ENCODE measurements at regions not wholly inside any gene's neighbourhood (a gene's known extent, or its start where the extent isn't known, plus 50 kb on each side); places are given as distances from the start of the nearest gene placed in this dataset.

GRCh38 chr20:40958598-40958997 lies 70.0 kb upstream of the TOP1 start:
- no peak for DNase-seq (ENCODE audit: low read depth)
- no peak for TF ChIP-seq CTCF (conservative IDR thresholded peaks at IDR 0.05; ENCODE audit: low read depth, low read length)
- no peak overlapping the region for H3K4me3 ChIP-seq (ENCODE audit: low read depth, low read length)

DNA sequence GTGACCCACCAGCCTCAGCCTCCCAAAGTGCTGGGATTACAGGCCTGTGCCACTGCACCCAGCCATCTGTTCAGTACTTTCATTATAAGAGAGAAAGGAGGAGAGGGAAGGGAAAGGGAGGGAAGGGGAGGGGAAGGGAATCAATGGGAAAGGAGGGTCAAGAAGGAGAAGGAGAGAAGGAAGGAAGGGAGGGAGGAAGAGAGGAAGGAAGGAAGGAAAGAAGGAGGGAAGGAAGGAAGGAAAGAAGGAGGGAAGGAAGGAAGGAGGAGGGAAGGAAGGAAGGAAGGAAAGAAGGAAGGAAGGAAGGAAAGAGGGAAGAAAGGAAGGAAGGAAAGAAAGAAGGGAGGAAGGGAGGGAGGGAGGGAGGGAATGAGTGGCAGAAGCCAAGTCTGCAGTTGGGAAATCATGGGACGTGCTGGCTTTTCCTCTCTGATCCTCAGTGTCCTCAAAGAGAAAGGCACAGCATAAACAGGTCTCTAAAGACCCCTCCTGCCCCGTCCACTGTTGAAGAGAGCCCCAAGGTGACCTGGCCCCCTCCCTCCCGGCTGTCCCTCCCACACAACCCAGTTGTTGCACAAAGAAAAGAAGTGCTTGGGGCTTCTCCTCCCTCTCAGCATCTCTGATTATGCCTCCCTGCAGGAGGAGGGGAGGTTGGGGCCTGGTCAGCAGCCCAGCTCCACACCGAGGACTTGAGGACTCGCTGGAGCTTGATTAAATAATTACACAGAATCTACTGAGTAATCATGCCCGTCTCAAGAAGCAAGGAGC lies 69.1 kb upstream of the TOP1 start:
- DNase-seq (ENCODE audit: low read depth) = no peak
- no peak for TF ChIP-seq CTCF (conservative IDR thresholded peaks at IDR 0.05; ENCODE audit: low read depth, low read length)
- H3K4me3 ChIP-seq (ENCODE audit: low read depth, low read length) = no peak overlapping the region

GRCh38 chr20:40960101-40960500 lies 68.5 kb upstream of the TOP1 start:
- H3K4me3 ChIP-seq (ENCODE audit: low read depth, low read length) = no peak overlapping the region
- no peak for DNase-seq (ENCODE audit: low read depth)
- TF ChIP-seq CTCF (conservative IDR thresholded peaks at IDR 0.05; ENCODE audit: low read depth, low read length) = no peak

DNA sequence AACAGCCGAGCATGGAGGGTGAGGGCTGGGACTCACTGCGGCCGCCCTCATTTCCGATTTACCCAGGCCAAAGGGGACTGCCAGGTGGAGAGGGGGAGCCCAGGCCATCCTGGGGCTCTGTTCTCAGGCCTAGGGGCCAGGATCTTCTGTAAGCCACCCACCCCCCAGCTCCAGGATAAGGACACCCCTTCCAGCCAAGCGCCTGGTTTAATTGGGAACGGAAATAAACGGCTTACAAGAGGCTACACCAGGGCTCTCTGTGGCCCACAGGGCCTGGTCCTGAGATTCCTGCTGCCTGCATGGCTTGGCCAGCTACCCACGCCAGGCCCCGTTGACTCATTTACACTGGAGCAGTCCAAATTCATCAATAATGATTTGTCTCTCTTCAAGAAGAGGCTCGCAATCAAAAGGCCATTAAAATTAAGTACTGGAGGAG lies 68.1 kb upstream of the TOP1 start:
- no peak overlapping the region for H3K4me3 ChIP-seq (ENCODE audit: low read depth, low read length)
- DNase-seq (ENCODE audit: low read depth) = no peak
- no peak for TF ChIP-seq CTCF (conservative IDR thresholded peaks at IDR 0.05; ENCODE audit: low read depth, low read length)

DNA sequence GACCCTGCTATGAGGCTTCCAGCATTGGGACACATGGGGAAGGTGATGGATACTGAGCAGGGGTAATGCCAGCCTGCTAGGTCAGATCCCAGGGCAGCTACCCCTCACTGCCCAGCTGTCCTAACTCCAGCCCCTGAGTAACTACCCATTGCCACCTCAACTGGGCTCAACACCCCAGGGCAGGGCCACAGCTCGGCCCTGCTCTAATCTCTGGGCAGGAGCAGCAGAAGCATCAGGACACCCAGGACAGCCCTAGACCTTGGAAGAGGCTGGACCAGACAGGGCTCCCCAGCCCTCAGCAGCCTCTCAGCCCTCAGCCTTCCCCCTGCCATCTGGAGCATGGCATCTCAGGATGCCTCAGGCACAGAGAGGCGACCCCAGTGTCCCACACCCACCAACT lies 67.4 kb upstream of the TOP1 start:
- DNase-seq (ENCODE audit: low read depth) = no peak
- no peak overlapping the region for H3K4me3 ChIP-seq (ENCODE audit: low read depth, low read length)
- no peak for TF ChIP-seq CTCF (conservative IDR thresholded peaks at IDR 0.05; ENCODE audit: low read depth, low read length)

DNA sequence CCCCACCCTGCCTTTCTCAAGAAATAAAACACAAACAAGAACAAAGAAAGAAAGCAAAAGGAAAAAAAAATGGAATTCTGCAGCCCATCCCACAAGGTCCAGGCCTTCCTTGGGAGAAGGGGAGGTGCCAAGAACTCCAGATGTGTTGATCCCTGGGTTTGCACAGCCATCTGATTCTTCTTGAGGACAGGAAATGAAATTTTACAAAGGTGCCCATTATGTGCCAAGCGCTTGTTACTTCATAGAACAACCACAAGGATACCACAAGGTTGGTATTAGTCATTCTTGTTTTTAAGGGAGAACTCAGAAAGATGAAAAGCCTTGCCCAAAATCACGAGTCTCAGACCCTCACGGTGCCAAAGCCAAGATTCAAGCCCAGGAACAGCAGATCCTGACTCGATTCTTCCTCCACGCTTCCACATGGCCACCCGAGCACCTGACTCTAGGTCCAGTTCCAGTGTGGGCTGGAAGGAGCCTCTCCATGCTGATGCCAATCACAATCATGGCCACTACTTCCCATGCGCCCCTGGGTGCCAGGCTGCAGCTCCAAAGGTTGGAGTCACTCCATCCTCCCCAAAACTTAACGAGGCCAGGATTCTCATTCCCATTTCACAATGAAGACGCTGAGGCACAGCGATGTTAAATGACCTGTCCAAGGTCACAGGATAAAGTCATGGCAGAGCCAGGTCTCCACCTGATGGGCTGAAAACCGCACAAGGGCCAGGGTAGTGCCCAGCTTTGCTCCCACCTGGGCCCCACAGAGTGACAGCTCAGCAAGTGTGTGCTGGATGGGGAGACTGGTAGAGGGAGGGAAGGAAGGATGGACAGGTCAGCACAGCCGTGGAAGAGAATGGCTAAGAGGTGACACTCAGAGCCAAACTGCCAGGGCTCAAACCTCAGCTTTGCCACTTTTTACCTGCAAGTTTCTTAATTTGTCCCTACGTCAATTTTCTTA lies 66.7 kb upstream of the TOP1 start:
- no peak overlapping the region for H3K4me3 ChIP-seq (ENCODE audit: low read depth, low read length)
- no peak for TF ChIP-seq CTCF (conservative IDR thresholded peaks at IDR 0.05; ENCODE audit: low read depth, low read length)
- DNase-seq (ENCODE audit: low read depth) = no peak

Measured in epithelial cell of proximal tubule (primary cell).